22Rv1 (cell line): ENCODE measurements at regions not wholly inside any gene's neighbourhood (a gene's known extent, or its start where the extent isn't known, plus 50 kb on each side); places are given as distances from the start of the nearest gene placed in this dataset.

ENCODE experiments used
- CTCF ChIP-seq: fragments of 450-650 bp; IDR thresholded peaks from 2 replicates; pipeline ENCODE4 v1.5.1; 2017; ENCODE audit warnings: mild to moderate bottlenecking
- ZFX ChIP-seq: fragments of 450-650 bp; IDR thresholded peaks from 2 replicates; pipeline ENCODE4 v1.6.1; 2017; ENCODE audit warnings: antibody characterized with exemption, borderline replicate concordance

GRCh38 chr6:78379982-78380381 is 487.4 kb upstream of the IRAK1BP1 start:
- TF ChIP-seq CTCF (no peak), ZFX (no peak)
